Stimulated activated CD8-positive, alpha-beta memory T cell treated with anti-CD3 and anti-CD28 coated beads, Interleukin-4, amount 100 ng/mL, for 1 hour (primary cell): ENCODE measurements at regions not wholly inside any gene's neighbourhood (a gene's known extent, or its start where the extent isn't known, plus 50 kb on each side); places are given as distances from the start of the nearest gene placed in this dataset.
"Not testable (repeated sequence)": the region's sequence is repeated elsewhere in the genome, so short reads cannot be mapped to it uniquely, and the experiment has no call there.

Experiments used
- DNase-seq, 2 donors: peaks; one replicate each; pipeline ENCODE4 v3.0.0-alpha.2; 2020; ENCODE audit warnings: low read depth in 2 of 2, low spot score in 1 of 2

GRCh38 chr12:116327992-116328391 is 50.5 kb upstream of the MED13L start:
- not testable (repeated sequence) for DNase-seq

GRCh38 chr12:116331876-116332275 is 54.4 kb upstream of the MED13L start:
- no peak for DNase-seq

GRCh38 chr12:116332705-116333380 is 55.4 kb upstream of the MED13L start:
- DNase-seq, result no peak

- no peak for DNase-seq
Observed at GRCh38 chr12:116333402-116333801, 55.9 kb upstream of the MED13L start.

DNA sequence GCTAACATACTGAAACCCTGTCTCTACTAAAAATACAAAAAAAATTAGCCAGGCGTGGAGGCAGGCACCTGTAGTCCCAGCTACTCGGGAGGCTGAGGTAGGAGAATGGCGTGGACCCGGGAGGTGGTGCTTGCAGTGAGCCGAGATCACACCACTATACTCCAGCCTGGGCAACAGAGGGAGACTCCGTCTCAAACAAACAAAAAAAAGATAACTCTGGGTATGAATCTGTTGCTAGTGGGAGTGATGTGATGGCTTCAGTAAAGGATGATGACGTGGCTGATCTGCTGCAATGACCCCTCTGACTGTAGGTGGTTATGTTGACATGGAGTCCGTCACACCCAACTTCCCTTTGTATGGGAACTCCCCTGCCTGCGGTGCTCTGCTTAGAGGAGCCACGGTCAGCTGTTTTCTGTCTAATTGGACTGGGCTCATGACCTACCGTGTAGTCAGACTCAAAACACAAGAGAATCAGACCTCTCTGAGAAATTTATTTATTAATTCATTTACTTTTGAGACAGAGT is 59.1 kb upstream of the MED13L start:
- no peak for DNase-seq

DNA sequence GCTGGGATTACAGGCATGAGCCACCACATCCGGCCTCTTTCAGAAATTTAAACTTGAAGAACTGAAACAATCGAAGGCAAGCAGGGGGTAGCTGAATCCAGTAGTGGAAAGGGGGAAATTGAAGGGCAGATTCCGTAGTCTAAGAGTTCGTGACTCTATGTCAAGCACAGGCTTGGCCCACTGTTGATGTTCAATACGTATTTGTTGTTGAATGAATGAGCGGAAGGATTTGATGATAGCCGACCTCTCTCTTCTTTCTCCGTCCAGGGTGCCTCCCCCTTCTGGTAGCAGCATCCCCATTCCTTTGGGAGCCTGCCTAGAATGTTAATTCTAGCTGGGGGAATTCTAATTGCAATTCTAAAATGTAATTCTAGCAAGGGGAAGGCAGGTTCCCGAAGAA is 59.8 kb upstream of the MED13L start:
- DNase-seq, result no peak

GRCh38 chr12:116338064-116338846 is 60.8 kb upstream of the MED13L start:
- DNase-seq, result no peak

DNA sequence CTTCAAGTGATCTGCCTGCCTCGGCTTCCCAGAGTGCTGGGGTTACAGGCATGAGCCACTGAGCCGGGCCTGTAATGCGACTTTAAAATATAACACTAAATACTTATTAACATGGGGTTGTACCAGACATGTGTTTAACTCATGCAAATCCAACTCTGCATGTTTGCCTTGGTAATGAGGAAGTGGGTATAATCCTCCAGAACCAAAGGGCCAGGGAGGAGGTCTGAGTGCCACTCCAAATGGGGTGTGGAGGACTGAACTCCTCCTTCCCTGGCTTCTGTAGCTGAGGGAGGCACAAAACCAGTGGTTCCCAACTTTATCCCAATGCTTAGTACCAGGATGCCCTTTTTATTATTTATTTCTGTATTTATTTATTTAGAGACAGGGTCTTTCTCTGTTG is 61.6 kb upstream of the MED13L start:
- DNase-seq, result no peak

GRCh38 chr12:116339800-116340371 is 62.4 kb upstream of the MED13L start:
- DNase-seq, result no peak

DNA sequence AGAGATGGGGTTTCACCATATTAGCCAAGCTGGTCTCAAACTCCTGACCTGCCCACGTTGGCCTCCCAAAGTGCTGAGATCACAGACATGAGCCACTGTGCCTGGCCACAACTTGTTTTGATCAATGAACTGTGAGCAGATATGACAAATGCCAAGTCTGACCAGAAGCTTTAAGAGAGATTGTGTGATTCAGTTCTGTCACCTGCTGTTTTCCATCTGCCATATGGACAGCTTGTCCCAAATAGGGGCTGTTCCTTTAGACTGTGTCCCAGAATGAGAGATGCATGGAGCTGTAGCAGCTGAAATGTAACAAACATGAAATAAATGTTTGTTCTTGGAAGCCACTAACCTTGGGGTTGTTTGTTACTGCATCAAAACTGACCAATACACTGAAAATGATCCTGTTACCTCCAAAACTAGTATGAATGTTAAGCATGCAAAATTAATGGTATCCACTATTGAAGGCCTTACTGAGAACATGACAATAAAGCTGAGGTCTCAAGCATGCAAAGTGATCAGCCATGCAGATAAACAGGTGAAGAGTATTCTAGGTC is 65.9 kb upstream of the MED13L start:
- no peak for DNase-seq

DNA sequence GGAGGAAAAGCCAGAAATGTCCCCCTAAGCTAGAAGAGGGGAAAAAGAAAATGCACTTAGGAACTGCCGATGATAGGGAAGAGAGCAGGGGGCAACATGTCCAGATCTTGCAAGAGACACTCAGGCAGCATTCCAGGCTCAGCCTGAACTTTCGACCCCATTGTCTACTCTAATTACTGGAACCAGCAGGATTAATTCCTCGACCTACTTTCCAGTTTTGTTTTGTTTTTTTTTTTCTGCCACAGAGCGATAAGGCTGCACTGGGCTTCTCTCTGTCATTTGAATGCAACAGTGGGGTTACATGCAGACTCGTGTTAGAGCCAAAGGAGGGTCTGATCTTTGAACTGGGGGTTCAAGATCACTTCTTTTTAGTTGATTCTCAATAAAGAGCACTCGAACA is 68.7 kb upstream of the MED13L start:
- DNase-seq, result no peak

DNA sequence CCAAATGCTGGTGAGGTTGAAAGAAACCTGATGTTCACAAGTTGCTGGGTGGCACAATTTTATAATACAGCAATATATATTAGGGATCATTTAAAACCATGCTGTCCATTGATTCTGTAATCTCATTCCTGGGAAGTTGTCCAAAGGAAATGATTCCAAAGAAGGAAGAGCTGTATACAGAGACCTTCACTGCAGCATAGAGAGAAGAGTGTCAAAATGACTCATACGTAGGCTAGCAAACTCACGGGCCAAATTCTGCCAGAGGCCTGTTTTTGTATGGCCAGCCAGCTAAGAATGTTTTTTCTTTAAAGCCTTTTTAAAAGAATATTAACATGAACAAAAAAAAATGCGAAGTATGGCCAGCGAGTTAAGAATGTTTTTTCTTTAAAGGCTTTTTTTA is 69.2 kb upstream of the MED13L start:
- no peak for DNase-seq

GRCh38 chr12:116347265-116347664 is 69.8 kb upstream of the MED13L start:
- DNase-seq, result no peak

DNA sequence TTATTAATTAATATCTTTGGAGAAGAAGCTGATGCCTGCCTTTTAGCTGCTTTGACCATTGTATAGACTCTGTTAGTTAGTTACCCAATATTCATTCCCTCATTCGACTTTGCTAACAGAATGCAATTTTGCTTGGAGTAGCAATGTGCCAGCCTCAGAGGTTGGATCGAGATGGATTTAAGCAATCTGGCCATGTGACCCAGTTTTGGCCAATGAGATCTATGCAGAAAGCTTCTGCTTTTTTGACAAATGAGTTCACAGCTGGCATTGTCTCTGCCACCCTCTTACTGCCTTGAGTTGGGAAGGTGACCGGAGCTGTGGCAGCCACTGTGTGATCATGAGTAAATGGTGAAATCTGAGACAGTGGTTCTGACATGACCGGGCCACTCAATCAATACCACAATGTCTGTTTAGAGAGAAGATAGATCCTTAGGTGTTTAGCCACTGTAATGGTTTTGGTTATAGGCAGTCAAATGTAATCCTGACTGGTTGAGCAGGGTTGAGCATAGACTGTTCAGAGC is 74.9 kb upstream of the MED13L start:
- no peak for DNase-seq

DNA sequence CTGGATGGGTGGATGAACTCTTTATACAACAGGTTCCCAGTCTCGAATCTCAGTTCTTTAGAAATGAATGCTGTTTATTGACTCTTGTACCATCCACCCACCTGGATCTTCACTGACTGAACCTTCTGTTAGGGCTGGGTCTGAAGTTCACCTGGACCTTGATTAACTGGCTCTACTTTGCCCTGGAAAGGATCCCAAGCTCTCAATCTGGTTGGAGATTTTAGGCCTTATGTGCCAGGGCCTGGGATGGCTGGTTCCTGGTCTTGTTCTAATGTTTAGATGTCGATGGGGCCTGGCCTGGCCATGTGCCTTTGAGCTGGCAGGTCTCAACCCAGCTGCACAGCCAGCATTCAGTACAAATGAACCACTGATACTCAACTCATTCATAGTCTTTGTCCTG is 76.5 kb upstream of the MED13L start:
- DNase-seq, result no peak

- DNase-seq, result no peak
Observed at GRCh38 chr12:116354534-116354933, 77.0 kb upstream of the MED13L start.

GRCh38 chr12:116354950-116355783 is 77.7 kb upstream of the MED13L start:
- DNase-seq, result no peak

DNA sequence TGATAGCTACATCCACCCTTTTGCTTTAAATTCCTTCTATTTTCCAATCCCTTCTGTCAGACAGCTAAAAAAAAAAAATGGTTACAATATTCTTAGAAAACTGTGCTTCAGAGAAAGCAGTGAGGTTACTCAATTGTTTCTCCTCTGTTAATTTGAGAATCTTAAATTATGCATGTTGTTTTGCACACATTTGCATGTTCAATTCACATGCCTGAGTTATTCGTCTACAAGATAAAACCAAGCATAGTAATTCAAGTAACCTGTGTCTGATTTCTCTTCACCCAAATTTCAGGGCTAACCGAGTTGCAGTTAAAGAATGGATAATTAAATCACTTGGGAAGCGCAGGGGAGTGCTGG is 81.0 kb upstream of the MED13L start:
- DNase-seq, result no peak

DNA sequence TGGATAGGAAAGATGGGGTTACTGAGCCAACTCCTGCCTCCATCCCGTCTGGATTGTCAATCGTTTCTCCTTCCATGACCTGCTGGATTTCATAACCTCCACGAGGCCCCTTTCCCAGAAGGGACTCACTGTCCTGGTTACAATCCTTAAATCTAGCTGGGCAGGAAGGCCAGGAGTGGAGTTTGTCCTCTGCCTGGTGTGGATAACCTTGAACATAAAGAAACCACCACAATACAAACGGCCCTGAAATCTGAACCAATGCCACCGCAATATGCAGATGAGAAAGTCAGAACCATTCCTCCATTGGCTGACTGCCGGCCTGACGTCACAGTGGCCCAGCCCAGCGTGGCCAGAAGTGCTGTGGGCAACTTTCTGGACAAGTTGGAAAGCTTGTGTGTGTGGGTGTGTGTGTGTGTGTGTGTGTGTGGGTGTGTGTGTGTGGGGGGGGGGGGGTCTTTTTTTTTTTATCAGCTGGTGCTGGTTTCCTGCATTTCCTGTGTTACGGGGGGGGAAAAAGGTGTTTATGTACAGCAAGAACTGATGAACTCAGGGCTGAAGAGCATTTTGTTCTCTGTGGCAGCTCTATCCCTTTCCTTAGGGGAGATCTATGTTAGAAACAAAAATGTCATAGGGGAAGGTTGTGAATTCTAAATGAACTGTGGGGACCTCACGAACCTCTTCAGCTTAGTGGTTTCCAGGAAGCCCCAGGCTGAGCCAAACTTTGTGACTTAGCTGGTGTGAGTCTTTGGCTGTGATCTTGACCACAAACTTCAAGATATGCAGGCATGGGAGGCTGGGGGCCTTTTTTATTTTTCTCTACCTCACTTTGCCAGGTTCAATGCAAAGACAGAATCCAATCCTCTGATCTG is 81.6 kb upstream of the MED13L start:
- peak; percentile 34 to 47 for DNase-seq
